ENCODE measurements at regions not wholly inside any gene's neighbourhood (a gene's known extent, or its start where the extent isn't known, plus 50 kb on each side); places are given as distances from the start of the nearest gene placed in this dataset.

DNA sequence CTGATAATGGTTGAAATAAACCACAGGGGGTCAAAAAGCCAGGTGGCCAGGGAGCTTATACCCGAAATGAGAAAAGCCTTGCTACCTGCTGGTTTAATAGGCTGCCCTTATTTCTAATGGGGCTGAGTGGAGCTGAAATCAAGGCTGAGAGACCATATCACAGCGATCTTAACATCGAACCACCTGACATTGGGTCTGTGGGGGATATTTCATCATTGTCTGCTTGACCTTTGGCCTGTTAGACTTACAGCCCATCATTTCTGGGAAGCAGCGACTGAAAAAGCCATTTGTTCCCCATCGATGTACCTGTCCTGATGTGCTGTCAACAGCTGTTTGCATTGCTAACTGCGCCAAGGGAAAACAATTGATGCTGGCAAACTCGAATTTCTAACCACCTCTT, 199.7 kb upstream of the SLC14A2 start:
- TF ChIP-seq ZBTB17 (tag by site-specific recombination; IDR thresholded peaks at IDR 0.05) (0 out of 2 replicates have a peak, but pooled peaks have one; percentile 42), ZNF335 (tag by site-specific recombination; conservative IDR thresholded peaks at IDR 0.05) (no peak)
- ChIA-PET POLR2A (no interaction called here), CTCF (no interaction called here)
- Histone ChIP-seq H3K4me3 (ENCODE audit: low read depth, low read length) (no peak overlapping the region), H3K36me3 (ENCODE audit: control insufficient read depth in 2 of 2, insufficient read depth in 1 of 2, low read length in 2 of 2) (no peaks in the 10 kb centered on the region), H3K9me3 (ENCODE audit: control insufficient read depth, insufficient read depth, low read depth, low read length) (no peaks in the 10 kb centered on the region), H3K27ac (ENCODE audit: extremely low read depth, low read depth, low read length) (no peak overlapping the region), H3K4me1 (ENCODE audit: control insufficient read depth, insufficient read depth, low read length) (0 out of 2 replicates have a peak, but pooled peaks cover 2% of the 10 kb centered on the region)

DNA sequence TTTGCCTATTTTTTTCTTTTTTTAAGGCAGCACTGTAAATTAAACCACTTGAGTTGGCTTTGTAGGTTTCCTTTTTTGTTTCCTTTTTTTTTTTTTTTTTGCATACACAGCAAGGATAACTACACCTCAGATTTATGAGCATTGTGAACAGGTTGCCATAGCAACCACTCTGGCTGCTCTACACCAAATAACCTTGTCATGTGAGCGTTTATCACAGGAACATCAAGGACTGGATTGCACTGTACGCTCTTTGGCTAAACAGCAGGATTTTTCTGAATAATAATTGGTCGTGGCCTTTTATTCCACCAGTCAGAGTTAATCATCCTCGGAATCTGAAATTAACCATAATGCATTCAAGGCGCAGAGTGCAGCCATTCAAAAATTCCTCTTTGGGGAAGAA, 199.1 kb upstream of the SLC14A2 start:
- POLR2A ChIA-PET, result no interaction called here
- CTCF ChIA-PET, result no interaction called here
- Histone ChIP-seq H3K36me3 (ENCODE audit: control insufficient read depth in 2 of 2, insufficient read depth in 1 of 2, low read length in 2 of 2) (no peaks in the 10 kb centered on the region), H3K9me3 (ENCODE audit: control insufficient read depth, insufficient read depth, low read depth, low read length) (no peaks in the 10 kb centered on the region), H3K4me3 (ENCODE audit: low read depth, low read length) (no peak overlapping the region), H3K27ac (ENCODE audit: extremely low read depth, low read depth, low read length) (no peak overlapping the region), H3K4me1 (ENCODE audit: control insufficient read depth, insufficient read depth, low read length) (0 out of 2 replicates have a peak, but pooled peaks cover 2% of the 10 kb centered on the region)
- TF ChIP-seq, protein P1, sequence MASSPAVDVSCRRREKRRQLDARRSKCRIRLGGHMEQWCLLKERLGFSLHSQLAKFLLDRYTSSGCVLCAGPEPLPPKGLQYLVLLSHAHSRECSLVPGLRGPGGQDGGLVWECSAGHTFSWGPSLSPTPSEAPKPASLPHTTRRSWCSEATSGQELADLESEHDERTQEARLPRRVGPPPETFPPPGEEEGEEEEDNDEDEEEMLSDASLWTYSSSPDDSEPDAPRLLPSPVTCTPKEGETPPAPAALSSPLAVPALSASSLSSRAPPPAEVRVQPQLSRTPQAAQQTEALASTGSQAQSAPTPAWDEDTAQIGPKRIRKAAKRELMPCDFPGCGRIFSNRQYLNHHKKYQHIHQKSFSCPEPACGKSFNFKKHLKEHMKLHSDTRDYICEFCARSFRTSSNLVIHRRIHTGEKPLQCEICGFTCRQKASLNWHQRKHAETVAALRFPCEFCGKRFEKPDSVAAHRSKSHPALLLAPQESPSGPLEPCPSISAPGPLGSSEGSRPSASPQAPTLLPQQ (tag by site-specific recombination; IDR thresholded peaks at IDR 0.05), result peak; percentile 78
- TF ChIP-seq, protein P2, sequence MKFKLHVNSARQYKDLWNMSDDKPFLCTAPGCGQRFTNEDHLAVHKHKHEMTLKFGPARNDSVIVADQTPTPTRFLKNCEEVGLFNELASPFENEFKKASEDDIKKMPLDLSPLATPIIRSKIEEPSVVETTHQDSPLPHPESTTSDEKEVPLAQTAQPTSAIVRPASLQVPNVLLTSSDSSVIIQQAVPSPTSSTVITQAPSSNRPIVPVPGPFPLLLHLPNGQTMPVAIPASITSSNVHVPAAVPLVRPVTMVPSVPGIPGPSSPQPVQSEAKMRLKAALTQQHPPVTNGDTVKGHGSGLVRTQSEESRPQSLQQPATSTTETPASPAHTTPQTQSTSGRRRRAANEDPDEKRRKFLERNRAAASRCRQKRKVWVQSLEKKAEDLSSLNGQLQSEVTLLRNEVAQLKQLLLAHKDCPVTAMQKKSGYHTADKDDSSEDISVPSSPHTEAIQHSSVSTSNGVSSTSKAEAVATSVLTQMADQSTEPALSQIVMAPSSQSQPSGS (tag by site-specific recombination; IDR thresholded peaks at IDR 0.05; ENCODE audit: low read depth), result no peak
- 0 out of 2 replicates have a peak, but pooled peaks have one; percentile 26 for TF ChIP-seq ZNF664 (tag by site-specific recombination; IDR thresholded peaks at IDR 0.05)
- TF ChIP-seq, protein P3, sequence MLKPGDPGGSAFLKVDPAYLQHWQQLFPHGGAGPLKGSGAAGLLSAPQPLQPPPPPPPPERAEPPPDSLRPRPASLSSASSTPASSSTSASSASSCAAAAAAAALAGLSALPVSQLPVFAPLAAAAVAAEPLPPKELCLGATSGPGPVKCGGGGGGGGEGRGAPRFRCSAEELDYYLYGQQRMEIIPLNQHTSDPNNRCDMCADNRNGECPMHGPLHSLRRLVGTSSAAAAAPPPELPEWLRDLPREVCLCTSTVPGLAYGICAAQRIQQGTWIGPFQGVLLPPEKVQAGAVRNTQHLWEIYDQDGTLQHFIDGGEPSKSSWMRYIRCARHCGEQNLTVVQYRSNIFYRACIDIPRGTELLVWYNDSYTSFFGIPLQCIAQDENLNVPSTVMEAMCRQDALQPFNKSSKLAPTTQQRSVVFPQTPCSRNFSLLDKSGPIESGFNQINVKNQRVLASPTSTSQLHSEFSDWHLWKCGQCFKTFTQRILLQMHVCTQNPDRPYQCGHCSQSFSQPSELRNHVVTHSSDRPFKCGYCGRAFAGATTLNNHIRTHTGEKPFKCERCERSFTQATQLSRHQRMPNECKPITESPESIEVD (tag by site-specific recombination; IDR thresholded peaks at IDR 0.05), result no peak

DNA sequence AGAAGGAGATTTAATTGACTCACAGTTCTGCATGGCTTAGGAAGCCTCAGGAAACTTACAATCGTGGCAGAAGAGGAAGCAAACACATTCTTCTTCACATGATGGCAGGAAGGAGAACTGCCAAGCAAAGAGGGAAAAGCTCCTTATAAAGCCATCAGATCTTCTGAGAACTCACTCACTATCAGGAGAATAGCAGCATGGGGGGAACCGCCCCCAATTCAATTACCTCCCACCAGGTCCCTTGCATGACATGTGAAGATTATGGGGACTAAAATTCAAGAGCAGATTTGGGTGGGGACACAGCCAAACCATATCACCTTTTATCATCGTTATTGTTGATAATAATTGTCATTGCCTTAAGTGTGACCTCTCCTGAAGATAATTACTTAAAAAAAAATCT, 197.9 kb upstream of the SLC14A2 start:
- no peaks in the 10 kb centered on the region for H3K36me3 ChIP-seq (ENCODE audit: control insufficient read depth in 2 of 2, insufficient read depth in 1 of 2, low read length in 2 of 2)
- TF ChIP-seq YY2 (tag by site-specific recombination; IDR thresholded peaks at IDR 0.05) (no peak), ZNF664 (tag by site-specific recombination; IDR thresholded peaks at IDR 0.05) (no peak), ZNF624 (tag by site-specific recombination; IDR thresholded peaks at IDR 0.05) (no peak), ZNF175 (tag by site-specific recombination; IDR thresholded peaks at IDR 0.05) (no peak), BCL11B (tag by site-specific recombination; IDR thresholded peaks at IDR 0.05; ENCODE audit: low read depth) (no peak), WT1 (tag by site-specific recombination; IDR thresholded peaks at IDR 0.05) (no peak), ZNF830 (tag by site-specific recombination; IDR thresholded peaks at IDR 0.05; ENCODE audit: low read depth) (no peak), ZNF48 (tag by site-specific recombination; IDR thresholded peaks at IDR 0.05) (no peak), ZNF19 (tag by site-specific recombination; IDR thresholded peaks at IDR 0.05; ENCODE audit: low read depth) (no peak), ZFP69B (tag by site-specific recombination; IDR thresholded peaks at IDR 0.05) (no peak)
- H3K4me3 ChIP-seq (ENCODE audit: low read depth, low read length), result no peak overlapping the region
- CTCF ChIA-PET, result no interaction called here
- POLR2A ChIA-PET, result no interaction called here
- no peaks in the 10 kb centered on the region for H3K9me3 ChIP-seq (ENCODE audit: control insufficient read depth, insufficient read depth, low read depth, low read length)
- 0 out of 2 replicates have a peak, but pooled peaks cover 2% of the 10 kb centered on the region for H3K4me1 ChIP-seq (ENCODE audit: control insufficient read depth, insufficient read depth, low read length)
- no peak overlapping the region for H3K27ac ChIP-seq (ENCODE audit: extremely low read depth, low read depth, low read length)

Data from HEK293 (cell line).